Thoracic aorta (tissue), 2 donors: ENCODE measurements at regions not wholly inside any gene's neighbourhood (a gene's known extent, or its start where the extent isn't known, plus 50 kb on each side); places are given as distances from the start of the nearest gene placed in this dataset.

Source experiments
- ATAC-seq: fragments of 150-250 bp; one replicate; pipeline ENCODE4 v1.8.0; 2017; ENCODE audit warnings: low read depth; ENCODE audit not compliant: insufficient number of reproducible peaks, low FRiP score
- DNase-seq: peaks from one replicate; pipeline ENCODE4 v3.0.0-alpha.2; 2020; ENCODE audit warnings: low spot score
- H3K27ac ChIP-seq, 2 donors: fragments of 200-600 bp; sonication (generic); 1 replicate in 1 of 2; 2 replicates in 1 of 2; pipeline ENCODE4 v1.5.1; 2016; ENCODE audit warnings: mild to moderate bottlenecking in 2 of 2, moderate library complexity in 2 of 2
- H3K27me3 ChIP-seq: fragments of 200-600 bp; sonication (generic); replicated peaks from 2 replicates; pipeline ENCODE4 v1.6.0; 2016; ENCODE audit warnings: mild to moderate bottlenecking; ENCODE audit not compliant: insufficient read depth
- H3K36me3 ChIP-seq: fragments of 200-600 bp; sonication (generic); one replicate; pipeline ENCODE4 v1.5.1; 2016
- H3K4me1 ChIP-seq, 2 donors: fragments of 200-600 bp; sonication (generic); 1 replicate in 1 of 2; 2 replicates in 1 of 2; pipeline versions ENCODE4 v1.5.1 to v1.6.0; 2016; ENCODE audit warnings: low read depth in 2 of 2, mild to moderate bottlenecking in 1 of 2; ENCODE audit not compliant: control insufficient read depth in 1 of 2
- H3K4me3 ChIP-seq: fragments of 200-600 bp; sonication (generic); 2 replicates; pipeline ENCODE4 v1.5.1; 2016; ENCODE audit warnings: mild to moderate bottlenecking
- H3K9me3 ChIP-seq: fragments of 200-600 bp; sonication (generic); 2 replicates; pipeline ENCODE4 v1.5.1; 2016
- CTCF ChIP-seq: fragments of 200-600 bp; sonication (generic); IDR thresholded peaks from one replicate; pipeline ENCODE4 v1.5.1; 2019; ENCODE audit warnings: antibody characterized with exemption

GRCh38 chr7:41882745-41883420 lies 180.0 kb upstream of the INHBA start:
- Histone ChIP-seq H3K27ac (no peak overlapping the region), H3K27me3 (no peaks in the 10 kb centered on the region), H3K4me1 (peaks cover 10 to 41% of the 10 kb centered on the region in 2 donors), H3K9me3 (no peaks in the 10 kb centered on the region), H3K4me3 (no peak overlapping the region), H3K36me3 (no peaks in the 10 kb centered on the region)
- no peak for TF ChIP-seq CTCF
- DNase-seq (no peak), ATAC-seq (no peak)

- no peak overlapping the region for H3K4me3 ChIP-seq
- H3K4me1 ChIP-seq: peaks cover 8 to 37% of the 10 kb centered on the region in 2 donors
- no peak overlapping the region for H3K27ac ChIP-seq
- ATAC-seq: no peak
- DNase-seq: no peak
- H3K36me3 ChIP-seq: no peaks in the 10 kb centered on the region
- no peaks in the 10 kb centered on the region for H3K27me3 ChIP-seq
- no peak for TF ChIP-seq CTCF
- H3K9me3 ChIP-seq: no peaks in the 10 kb centered on the region
Observed at GRCh38 chr7:41882256-41882655, 179.4 kb upstream of the INHBA start.

GRCh38 chr7:41881331-41882130 lies 178.6 kb upstream of the INHBA start:
- ATAC-seq (no peak), DNase-seq (no peak)
- H3K27me3 ChIP-seq: no peaks in the 10 kb centered on the region
- H3K4me3 ChIP-seq: no peak overlapping the region
- no peak overlapping the region for H3K27ac ChIP-seq
- H3K36me3 ChIP-seq: no peaks in the 10 kb centered on the region
- H3K9me3 ChIP-seq: no peaks in the 10 kb centered on the region
- no peak for TF ChIP-seq CTCF
- H3K4me1 ChIP-seq: peaks cover under 1 to 30% of the 10 kb centered on the region in 2 donors

GRCh38 chr7:41880107-41880506 lies 177.2 kb upstream of the INHBA start:
- Histone ChIP-seq H3K27ac (no peak overlapping the region), H3K4me1 (peaks cover 0 to 18% of the 10 kb centered on the region in 2 donors), H3K4me3 (no peak overlapping the region), H3K36me3 (no peaks in the 10 kb centered on the region), H3K9me3 (no peaks in the 10 kb centered on the region), H3K27me3 (no peaks in the 10 kb centered on the region)
- no peak for DNase-seq
- no peak for TF ChIP-seq CTCF
- no peak for ATAC-seq

- no peaks in the 10 kb centered on the region for H3K9me3 ChIP-seq
- H3K27me3 ChIP-seq: no peaks in the 10 kb centered on the region
- no peak for TF ChIP-seq CTCF
- no peak for ATAC-seq
- no peak for DNase-seq
- no peaks in the 10 kb centered on the region for H3K36me3 ChIP-seq
- peaks cover 0 to 14% of the 10 kb centered on the region in 2 donors for H3K4me1 ChIP-seq
- no peak overlapping the region for H3K4me3 ChIP-seq
- no peak overlapping the region for H3K27ac ChIP-seq
Observed at GRCh38 chr7:41879403-41879802, 176.5 kb upstream of the INHBA start.
